ENCODE measurements at regions not wholly inside any gene's neighbourhood (a gene's known extent, or its start where the extent isn't known, plus 50 kb on each side); places are given as distances from the start of the nearest gene placed in this dataset.

GRCh38 chr13:80448725-80449124 lies 107.8 kb upstream of the SPRY2 start:
- no peak for TF ChIP-seq CTCF (conservative IDR thresholded peaks at IDR 0.05; ENCODE audit: low read depth, low read length)
- no peak for TF ChIP-seq EZH2 (IDR thresholded peaks at IDR 0.05; ENCODE audit: low read length, unreplicated experiment)
